Activated CD4-positive, CD25-positive, alpha-beta regulatory T cell treated with anti-CD3 and anti-CD28 coated beads, Interleukin-2, amount 50 U/mL, for 16 hours (primary cell): ENCODE measurements at regions not wholly inside any gene's neighbourhood (a gene's known extent, or its start where the extent isn't known, plus 50 kb on each side); places are given as distances from the start of the nearest gene placed in this dataset.
"Not testable (repeated sequence)": the region's sequence is repeated elsewhere in the genome, so short reads cannot be mapped to it uniquely, and the experiment has no call there.

Source experiments
- DNase-seq: peaks from one replicate; pipeline ENCODE4 v3.0.0-alpha.2; 2020; ENCODE audit warnings: low read depth, low spot score

GRCh38 chr16:29170393-29171119 is 185.7 kb downstream of the LAT start:
- DNase-seq = not testable (repeated sequence)

DNA sequence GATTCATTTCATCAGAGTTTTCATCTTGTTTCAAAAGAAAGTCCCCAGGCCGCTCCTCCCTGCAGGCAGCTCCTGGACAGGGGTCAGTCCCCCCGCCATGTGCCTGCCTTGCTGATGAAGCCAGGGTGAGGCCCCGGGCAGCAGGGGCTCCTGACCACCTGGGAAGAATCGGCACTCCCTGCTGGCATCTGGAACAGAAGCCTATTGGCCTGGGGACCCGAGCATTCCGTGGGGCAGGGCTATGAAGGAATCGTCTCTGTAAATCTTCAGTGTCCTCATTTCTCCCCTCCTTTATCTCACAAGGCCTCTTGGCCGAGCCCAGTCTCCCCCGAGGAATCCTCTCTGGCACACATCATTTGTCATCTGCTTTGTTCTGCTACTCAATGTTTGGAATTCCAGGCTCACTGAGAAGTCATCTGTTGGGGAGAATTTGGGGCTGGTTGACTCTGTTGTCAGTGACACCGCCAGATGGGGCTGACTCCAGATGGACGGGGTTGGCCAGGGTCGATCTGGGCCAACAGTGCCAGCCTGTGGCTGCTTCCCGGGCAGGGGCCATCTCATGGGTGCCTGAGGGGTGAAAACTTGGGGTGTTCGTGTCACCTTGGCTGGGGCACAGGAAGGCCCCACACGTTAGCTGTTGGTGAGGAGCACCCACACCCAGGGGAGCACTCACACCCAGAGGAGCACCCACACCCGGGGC is 184.6 kb downstream of the LAT start:
- not testable (repeated sequence) for DNase-seq

GRCh38 chr16:29168515-29169259 is 183.8 kb downstream of the LAT start:
- DNase-seq = not testable (repeated sequence)

DNA sequence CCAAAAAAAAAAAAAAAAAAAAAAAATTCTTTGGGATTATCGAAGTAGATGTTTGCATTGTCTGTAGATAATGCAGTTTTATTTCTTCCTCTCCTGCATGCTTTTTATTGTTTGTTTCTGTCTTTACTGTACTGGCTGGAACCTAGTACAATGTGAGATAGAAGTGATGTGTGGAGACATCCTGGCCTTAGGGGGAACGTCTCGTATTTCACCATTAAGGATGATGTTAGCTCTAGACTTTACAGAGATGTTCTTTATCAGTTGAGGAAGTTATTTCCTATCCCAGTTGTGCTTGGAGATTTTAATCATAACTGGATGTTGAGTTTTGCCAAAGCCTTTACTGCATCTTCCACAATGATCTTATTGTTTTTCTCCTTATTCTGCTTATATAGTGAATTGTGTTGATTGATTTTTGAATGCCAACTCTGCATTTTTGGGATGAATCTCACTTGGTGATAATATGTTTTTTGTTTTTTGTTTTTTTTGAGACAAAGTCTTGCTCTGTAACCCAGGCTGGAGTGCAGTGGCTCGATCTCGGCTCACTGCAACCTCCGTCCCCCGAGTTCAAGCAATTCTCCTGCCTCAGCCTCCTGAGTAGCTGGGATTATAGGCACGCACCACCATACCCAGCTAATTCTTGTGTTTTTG is 179.7 kb downstream of the LAT start:
- not testable (repeated sequence) for DNase-seq

- DNase-seq = not testable (repeated sequence)
Measured at GRCh38 chr16:29160171-29160570, 175.3 kb downstream of the LAT start.

DNA sequence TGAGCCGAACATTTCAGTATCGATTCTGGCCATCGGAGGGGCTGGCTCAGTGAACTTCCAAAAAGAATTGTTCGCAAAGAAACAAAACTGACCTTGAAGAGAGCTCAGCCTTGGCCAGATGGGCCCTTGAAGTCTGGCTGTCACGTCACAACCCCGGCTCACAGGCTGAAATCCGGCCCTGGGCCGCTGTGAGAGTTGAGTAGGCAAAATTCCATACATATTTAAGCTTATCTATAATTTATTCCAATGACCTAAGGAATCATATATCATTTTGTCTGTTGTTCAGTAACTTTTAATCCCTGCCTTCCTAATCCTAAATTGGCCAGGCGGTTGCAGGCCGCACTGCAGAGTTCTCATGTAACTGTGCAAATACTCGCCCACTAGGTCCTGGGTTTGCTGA is 174.8 kb downstream of the LAT start:
- not testable (repeated sequence) for DNase-seq

DNA sequence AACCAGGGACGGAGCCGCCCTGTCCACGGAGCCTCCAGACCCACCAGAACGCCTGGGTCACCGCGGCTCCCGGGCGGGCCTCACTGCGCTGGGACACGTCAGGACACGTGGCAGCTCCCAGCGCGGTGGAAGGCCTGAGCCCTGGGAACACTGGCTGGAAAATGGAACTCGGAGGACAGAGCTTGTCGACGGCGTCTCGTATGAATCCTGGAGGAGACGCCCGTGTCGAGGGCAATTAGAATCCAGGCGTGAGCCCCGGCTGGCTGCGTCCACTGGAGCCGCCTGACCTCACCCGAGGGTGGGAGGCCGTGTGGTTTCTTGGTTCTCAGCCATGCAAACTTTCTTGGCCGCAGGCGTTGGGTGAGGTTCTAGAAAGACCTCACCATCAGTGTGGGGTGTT is 173.9 kb downstream of the LAT start:
- no peak for DNase-seq

DNA sequence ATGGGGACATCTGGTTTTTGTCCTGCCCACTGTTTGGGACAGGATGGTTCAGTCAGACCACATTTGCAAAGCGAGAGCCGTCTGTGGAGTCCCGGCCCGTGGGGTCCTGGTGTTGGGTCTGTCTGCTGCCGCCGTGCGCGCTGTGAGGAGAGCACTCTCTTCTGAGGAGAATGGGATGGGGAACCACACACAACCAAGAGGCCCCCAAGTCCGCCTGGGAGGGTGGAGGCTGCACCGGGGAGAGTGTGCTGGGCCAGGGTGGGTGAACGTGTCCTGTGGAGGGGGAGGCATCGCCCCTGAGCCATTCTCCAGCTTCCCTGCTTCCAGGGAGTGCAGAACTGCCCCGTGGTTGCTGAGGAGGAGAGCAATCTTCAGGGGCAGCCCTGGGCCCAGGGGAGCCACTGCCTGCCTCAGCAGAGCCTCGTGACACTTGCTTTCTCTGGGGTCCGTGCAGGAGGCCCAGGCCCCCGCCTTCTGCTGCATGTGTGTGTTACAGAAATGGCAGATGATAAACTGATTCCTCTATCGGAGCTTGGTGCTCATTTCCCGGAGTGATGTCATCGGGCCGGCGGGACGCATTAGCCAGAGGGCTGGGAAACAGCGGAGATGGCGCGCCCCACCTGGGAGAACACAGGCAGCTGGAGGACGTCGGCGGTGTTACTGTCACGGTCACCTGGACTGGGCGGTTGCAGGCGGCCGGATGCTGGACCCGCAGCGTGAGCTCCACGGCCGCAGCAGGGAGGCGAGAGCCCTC is 173.4 kb downstream of the LAT start:
- not testable (repeated sequence) for DNase-seq

GRCh38 chr16:29157051-29157923 is 172.4 kb downstream of the LAT start:
- DNase-seq = not testable (repeated sequence)

GRCh38 chr16:29156511-29156910 is 171.7 kb downstream of the LAT start:
- no peak for DNase-seq

DNA sequence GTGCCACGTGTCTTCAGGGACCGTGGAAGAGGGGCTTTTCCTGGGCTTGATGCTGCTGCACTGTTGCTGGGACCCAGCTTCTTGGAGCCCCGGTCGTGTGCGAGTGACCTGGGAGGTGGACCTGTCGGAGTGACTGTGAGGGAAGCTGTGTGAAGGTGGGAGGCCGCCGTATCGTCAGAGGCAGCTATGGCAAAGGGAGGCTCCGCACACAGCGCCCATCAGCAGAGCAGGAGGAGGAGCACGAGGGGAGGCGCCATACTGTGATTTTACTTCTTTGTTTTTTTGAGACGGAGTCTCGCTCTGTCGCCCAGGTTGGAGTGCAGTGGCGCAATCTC is 171.0 kb downstream of the LAT start:
- not testable (repeated sequence) for DNase-seq

GRCh38 chr16:29155131-29155865 is 170.4 kb downstream of the LAT start:
- not testable (repeated sequence) for DNase-seq

GRCh38 chr16:29154676-29155121 is 169.8 kb downstream of the LAT start:
- no peak for DNase-seq

DNA sequence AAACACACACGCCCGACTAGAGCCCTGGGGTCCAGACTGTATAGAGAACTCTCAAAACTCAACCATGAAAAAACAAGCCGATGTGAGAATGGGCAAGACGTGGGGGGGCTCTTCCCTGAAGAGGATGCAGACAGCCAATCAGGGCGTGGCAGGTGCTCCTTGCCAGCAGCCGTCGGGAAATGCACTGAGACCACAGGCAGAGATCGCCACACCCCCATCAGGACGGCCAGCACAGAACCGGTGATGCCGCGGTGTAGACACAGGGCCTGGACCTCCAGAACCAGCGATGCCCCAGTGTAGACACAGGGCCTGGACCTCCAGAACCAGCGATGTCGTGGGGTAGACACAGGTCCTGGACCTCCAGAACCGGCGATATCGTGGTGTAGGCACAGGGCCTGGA is 169.2 kb downstream of the LAT start:
- no peak for DNase-seq

DNA sequence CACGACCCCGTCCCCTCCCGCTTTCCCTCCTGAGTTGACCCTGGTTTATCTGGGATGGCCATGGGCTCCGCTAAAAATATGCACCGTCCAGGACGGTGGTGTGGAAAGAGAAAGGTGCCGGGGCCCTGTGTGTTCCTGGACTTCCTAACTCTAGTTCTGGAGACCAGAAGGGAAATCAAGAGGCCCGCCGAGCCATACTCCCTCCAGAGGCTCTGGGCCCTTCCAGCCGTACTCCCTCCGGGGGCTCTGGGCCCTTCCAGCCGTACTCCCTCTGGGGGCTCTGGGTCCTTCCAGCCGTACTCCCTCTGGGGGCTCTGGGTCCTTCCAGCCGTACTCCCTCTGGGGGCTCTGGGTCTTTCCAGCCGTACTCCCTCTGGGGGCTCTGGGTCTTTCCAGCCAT is 168.5 kb downstream of the LAT start:
- DNase-seq = not testable (repeated sequence)

DNA sequence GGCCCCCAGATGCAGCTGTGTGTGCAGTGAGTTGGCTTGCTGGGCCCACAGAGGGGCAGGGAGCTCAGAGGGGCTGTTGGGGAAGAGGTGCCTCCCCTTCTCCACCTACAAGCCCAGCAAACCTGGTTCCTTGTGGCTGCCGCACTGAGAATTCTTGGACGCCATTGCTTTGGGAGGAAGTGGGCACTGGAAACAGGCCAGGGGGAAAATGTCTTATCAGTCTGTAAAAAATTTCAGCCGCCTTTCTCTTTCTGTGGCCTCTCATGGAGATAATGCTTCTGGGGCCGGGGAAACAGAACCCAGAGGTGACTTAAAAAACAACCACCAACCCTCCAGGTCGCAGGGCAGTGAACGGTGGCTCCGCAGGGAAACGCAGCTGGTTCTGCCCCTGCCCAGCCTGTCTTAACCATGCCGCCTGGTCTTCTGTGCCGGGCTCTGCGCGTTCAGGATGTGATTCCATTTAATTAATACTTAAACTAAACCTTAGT is 167.7 kb downstream of the LAT start:
- not testable (repeated sequence) for DNase-seq

DNA sequence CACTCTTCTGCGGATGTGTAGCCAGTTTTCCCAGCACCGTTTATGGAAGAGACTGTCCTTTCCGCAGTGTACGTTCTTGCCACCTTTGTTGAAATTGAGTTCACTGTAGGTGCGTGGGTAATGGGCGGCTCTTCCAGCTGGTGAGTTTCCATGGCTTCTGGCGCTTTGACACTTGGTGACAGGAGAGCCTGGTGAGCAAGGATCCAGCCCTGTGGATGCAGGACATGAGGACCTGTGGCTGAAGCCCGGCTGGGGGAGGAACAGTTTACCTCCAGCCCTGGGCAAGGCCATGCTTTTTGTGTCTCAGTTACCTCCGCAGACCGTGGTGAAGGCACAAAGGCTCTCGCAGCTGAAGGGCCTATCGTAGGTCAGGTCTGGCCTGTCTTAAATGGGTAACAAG is 166.5 kb downstream of the LAT start:
- DNase-seq = no peak

DNA sequence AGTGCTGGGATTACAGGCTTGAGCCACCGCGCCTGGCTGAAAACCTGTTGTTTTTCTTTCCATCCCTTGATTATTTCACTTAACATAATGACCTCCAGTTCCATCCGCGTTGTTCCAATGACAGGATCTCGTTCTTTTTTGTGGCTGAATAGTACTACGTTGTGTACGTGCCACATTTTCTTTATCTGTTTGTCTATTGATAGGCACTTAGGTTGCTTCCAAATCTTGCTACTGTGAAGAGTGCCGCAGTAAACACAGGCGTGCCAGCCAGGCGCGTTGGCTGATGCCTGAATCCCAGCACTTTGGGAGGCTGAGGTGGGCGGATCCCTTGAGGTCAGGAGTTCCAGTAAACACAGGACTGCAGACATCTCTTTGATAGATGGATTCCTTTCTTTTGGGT is 165.1 kb downstream of the LAT start:
- not testable (repeated sequence) for DNase-seq

DNA sequence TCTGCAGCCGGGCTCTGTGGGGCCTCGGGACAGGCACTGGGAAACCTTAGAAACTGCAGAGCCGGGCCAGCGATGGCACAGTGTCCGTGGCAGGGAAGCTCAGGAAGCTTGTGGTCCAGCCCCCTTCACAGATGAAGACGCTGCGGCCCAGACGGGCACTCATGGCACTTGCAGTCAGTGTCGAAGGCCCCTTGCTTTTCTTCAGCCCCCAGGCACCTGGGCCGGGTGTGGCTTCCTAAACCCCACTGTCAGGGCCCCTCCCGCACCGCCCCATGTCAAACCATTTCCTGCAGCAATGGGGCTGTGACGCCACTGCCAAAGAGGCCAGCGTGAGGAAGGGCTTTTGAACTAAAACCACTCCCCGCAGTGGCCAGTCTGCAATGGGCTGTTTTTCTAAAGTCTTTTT is 164.0 kb downstream of the LAT start:
- peak; percentile 55 for DNase-seq
